ENCODE measurements at regions not wholly inside any gene's neighbourhood (a gene's known extent, or its start where the extent isn't known, plus 50 kb on each side); places are given as distances from the start of the nearest gene placed in this dataset.

- TF ChIP-seq POLR2A (IDR thresholded peaks at IDR 0.05; ENCODE audit: low read depth, low read length) = no peak
- TF ChIP-seq POU2F2 (IDR thresholded peaks at IDR 0.05; ENCODE audit: low read depth, low read length) = no peak
- no peak for TF ChIP-seq TAF1 (IDR thresholded peaks at IDR 0.05; ENCODE audit: low read depth, low read length)
- no peak for TF ChIP-seq POLR2AphosphoS5 (IDR thresholded peaks at IDR 0.05; ENCODE audit: low read depth, low read length)
Observed at GRCh38 chr12:20183563-20183962, 184.8 kb upstream of the PDE3A start.

Data from GM12891 (cell line).